Kidney (tissue), 13 donors: ENCODE measurements at regions not wholly inside any gene's neighbourhood (a gene's known extent, or its start where the extent isn't known, plus 50 kb on each side); places are given as distances from the start of the nearest gene placed in this dataset.

Source experiments
- DNase-seq, 5 donors: peaks; one replicate each; pipeline ENCODE4 v3.0.0-alpha.2; 2013 to 2020
- FAIRE-seq: peaks from 2 replicates; lab custom pipeline; 2012; peaks lifted over from hg19 to GRCh38; lab: Jason Lieb, UNC
- H3K27ac ChIP-seq, 2 donors: one replicate each; pipeline ENCODE4 v1.7.0; 2013; ENCODE audit warnings: low read depth in 2 of 2, low read length in 2 of 2, inconsistent platforms in 1 of 2
- H3K27me3 ChIP-seq: one replicate; pipeline ENCODE4 v1.7.1; 2013; ENCODE audit warnings: low read length, inconsistent platforms; ENCODE audit not compliant: control insufficient read depth, insufficient read depth
- H3K36me3 ChIP-seq, 3 donors: one replicate each; pipeline versions ENCODE4 v1.7.0 to v1.7.1; 2013; ENCODE audit warnings: low read length in 3 of 3, control low read depth in 1 of 3, inconsistent platforms in 1 of 3; ENCODE audit not compliant: insufficient read depth in 3 of 3, control insufficient read depth in 2 of 3
- H3K4me1 ChIP-seq, 3 donors: one replicate each; pipeline versions ENCODE4 v1.7.0 to v1.7.1; 2013; ENCODE audit warnings: low read length in 3 of 3, inconsistent platforms in 1 of 3, low read depth in 1 of 3; ENCODE audit not compliant: control insufficient read depth in 2 of 3, insufficient read depth in 2 of 3
- H3K4me3 ChIP-seq, 3 donors: one replicate each; pipeline versions ENCODE4 v1.7.0 to v1.8.1; 2013; ENCODE audit warnings: low read length in 3 of 3, control low read depth in 1 of 3, inconsistent platforms in 1 of 3
- H3K9ac ChIP-seq, 3 donors: one replicate each; pipeline versions ENCODE4 v1.7.0 to v1.7.1; 2013; ENCODE audit warnings: low read length in 3 of 3, control low read depth in 1 of 3, inconsistent platforms in 1 of 3
- H3K9me3 ChIP-seq, 3 donors: one replicate each; pipeline versions ENCODE4 v1.7.0 to v1.7.1; 2013; ENCODE audit warnings: low read length in 3 of 3, control low read depth in 1 of 3, inconsistent platforms in 1 of 3; ENCODE audit not compliant: control insufficient read depth in 2 of 3, insufficient read depth in 1 of 3
- CTCF ChIP-seq: IDR thresholded peaks from 3 replicates; pipeline ENCODE4 v1.5.1; 2012; ENCODE audit warnings: mild to moderate bottlenecking, moderate library complexity, borderline replicate concordance; ENCODE audit not compliant: insufficient read depth; ENCODE audit errors: extremely low read depth
- intact Hi-C: fragments of 100-400 bp; cut with DNase I; formaldehyde crosslinking; loops from one replicate; pipeline ENCODE4 v1.11.1; 2022
- donor health status: control.
- donor health status: control.
- donor health status: control.
- donor health status: control.
- donor health status: control.
- donor health status: DM: yes; HTN: yes; CAD: no.
- donor health status: Normal renal cell carcinoma (clear cell type).

GRCh38 chr22:48832592-48832991 lies 995.1 kb downstream of the BRD1 start:
- intact Hi-C loops: no loop called here
- no peak overlapping the region for H3K4me3 ChIP-seq
- DNase-seq: no peak
- H3K4me1 ChIP-seq: no peaks in the 10 kb centered on the region
- TF ChIP-seq CTCF: no peak
- H3K27ac ChIP-seq: no peak overlapping the region
- no peak overlapping the region for H3K9ac ChIP-seq
- no peaks in the 10 kb centered on the region for H3K27me3 ChIP-seq
- FAIRE-seq: no peak
- H3K9me3 ChIP-seq: peaks cover 0 to 6% (median 2%) of the 10 kb centered on the region in 3 donors
- H3K36me3 ChIP-seq: no peaks in the 10 kb centered on the region

GRCh38 chr22:48829908-48830307 lies 997.8 kb downstream of the BRD1 start:
- FAIRE-seq (no peak), DNase-seq (peak in 1 of 5 donors; percentile 55)
- peaks cover 0 to 6% (median 2%) of the 10 kb centered on the region in 3 donors for H3K9me3 ChIP-seq
- no peaks in the 10 kb centered on the region for H3K4me1 ChIP-seq
- H3K9ac ChIP-seq: no peak overlapping the region
- no peaks in the 10 kb centered on the region for H3K27me3 ChIP-seq
- TF ChIP-seq CTCF: no peak
- H3K36me3 ChIP-seq: no peaks in the 10 kb centered on the region
- H3K27ac ChIP-seq: no peak overlapping the region
- no peak overlapping the region for H3K4me3 ChIP-seq
- intact Hi-C loops: no loop called here

GRCh38 chr22:48828688-48829087 lies 999.0 kb downstream of the BRD1 start:
- H3K9ac ChIP-seq: no peak overlapping the region
- H3K27me3 ChIP-seq: no peaks in the 10 kb centered on the region
- DNase-seq (peak in 2 of 5 donors; percentile 34 to 43), FAIRE-seq (no peak)
- no peaks in the 10 kb centered on the region for H3K4me1 ChIP-seq
- intact Hi-C loops: no loop called here
- no peak overlapping the region for H3K27ac ChIP-seq
- no peak overlapping the region for H3K4me3 ChIP-seq
- no peak for TF ChIP-seq CTCF
- H3K9me3 ChIP-seq: peaks cover 0 to 6% (median 2%) of the 10 kb centered on the region in 3 donors
- H3K36me3 ChIP-seq: no peaks in the 10 kb centered on the region

- H3K4me3 ChIP-seq: no peak overlapping the region
- H3K27me3 ChIP-seq: no peaks in the 10 kb centered on the region
- DNase-seq (peak; percentile 50 to 88 (median 66)), FAIRE-seq (no peak)
- TF ChIP-seq CTCF: no peak
- peaks cover 0 to 6% (median 2%) of the 10 kb centered on the region in 3 donors for H3K9me3 ChIP-seq
- H3K27ac ChIP-seq: no peak overlapping the region
- no peaks in the 10 kb centered on the region for H3K4me1 ChIP-seq
- intact Hi-C loops: no loop called here
- H3K9ac ChIP-seq: no peak overlapping the region
- no peaks in the 10 kb centered on the region for H3K36me3 ChIP-seq
These were observed 999.6 kb downstream of the BRD1 start for GRCh38 chr22:48827904-48828555.
